Stimulated activated CD4-positive, alpha-beta T cell treated with anti-CD3 and anti-CD28 coated beads, TNF-alpha, amount 100 ng/mL, for 48 hours (primary cell): ENCODE measurements at regions not wholly inside any gene's neighbourhood (a gene's known extent, or its start where the extent isn't known, plus 50 kb on each side); places are given as distances from the start of the nearest gene placed in this dataset.
"Not testable (repeated sequence)": the region's sequence is repeated elsewhere in the genome, so short reads cannot be mapped to it uniquely, and the experiment has no call there.

Experiments used
- DNase-seq, 3 donors: peaks; one replicate each; pipeline ENCODE4 v3.0.0-alpha.2; 2020; ENCODE audit warnings: low read depth in 3 of 3

DNA sequence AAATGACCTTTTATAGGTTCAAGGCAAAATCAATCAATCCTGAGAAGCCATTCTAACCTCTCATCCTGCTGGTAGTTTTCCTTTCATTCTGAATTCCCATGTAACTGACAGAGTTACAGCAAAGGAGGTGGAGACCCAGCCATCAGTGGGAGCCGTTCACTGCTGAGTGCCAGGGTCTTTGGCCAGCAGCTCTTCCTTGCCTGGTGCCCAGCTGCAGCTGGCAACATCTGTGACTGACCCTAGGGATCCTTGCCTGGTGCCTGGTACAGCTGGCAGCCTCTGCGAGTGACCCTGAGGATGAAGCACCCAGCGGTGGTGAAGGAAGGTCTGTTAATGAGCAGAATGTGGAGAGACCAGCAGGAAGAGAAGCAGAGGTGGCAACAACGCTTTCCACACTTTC lies 314.6 kb downstream of the THBS2 start:
- DNase-seq, result no peak

- no peak for DNase-seq
Observed at GRCh38 chr6:168938546-168938945, 315.1 kb downstream of the THBS2 start.

DNA sequence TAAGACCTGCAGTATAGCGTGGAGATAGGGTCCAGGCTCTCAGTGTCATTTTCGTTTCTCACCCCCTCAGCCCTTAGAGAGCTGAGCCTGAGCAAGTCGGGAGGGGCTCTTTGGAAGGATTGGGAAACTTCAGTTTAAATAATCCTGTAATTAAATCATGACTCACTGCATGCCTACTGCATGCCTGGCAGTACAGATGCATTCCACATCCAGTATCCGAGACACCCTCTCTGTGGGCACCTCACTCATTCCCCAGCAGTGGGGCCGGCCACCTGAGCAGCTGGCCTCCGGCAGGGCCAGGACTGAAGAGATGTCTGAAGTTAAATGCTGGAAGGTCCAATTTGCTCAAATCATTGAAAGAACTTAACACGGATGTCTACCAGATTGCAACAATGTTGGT lies 316.6 kb downstream of the THBS2 start:
- no peak for DNase-seq

DNA sequence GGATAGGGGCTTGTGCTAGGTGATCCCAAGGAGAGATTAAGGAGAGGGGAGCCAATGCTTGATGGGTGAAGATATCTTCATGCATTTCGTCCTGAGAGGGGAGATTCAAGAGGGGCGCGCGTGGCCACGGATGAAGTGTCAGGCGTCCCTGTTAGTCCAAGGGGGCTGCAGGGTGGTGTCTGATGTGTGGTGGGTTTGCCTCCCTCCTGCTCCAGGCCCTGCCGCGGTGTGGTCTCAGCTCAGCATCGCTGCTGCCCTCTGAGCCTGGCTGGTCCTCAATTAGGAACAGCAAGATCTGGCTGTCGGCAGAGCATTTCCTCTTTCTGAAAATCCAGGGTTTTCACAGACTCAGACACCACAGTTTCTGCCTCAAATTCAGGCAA lies 318.0 kb downstream of the THBS2 start:
- DNase-seq, result no peak

- no peak for DNase-seq
Observed at GRCh38 chr6:168934660-168935627, 318.7 kb downstream of the THBS2 start.

- not testable (repeated sequence) for DNase-seq
Observed at GRCh38 chr6:168932171-168932570, 321.5 kb downstream of the THBS2 start.

- not testable (repeated sequence) for DNase-seq
Observed at GRCh38 chr6:168931072-168931471, 322.6 kb downstream of the THBS2 start.

DNA sequence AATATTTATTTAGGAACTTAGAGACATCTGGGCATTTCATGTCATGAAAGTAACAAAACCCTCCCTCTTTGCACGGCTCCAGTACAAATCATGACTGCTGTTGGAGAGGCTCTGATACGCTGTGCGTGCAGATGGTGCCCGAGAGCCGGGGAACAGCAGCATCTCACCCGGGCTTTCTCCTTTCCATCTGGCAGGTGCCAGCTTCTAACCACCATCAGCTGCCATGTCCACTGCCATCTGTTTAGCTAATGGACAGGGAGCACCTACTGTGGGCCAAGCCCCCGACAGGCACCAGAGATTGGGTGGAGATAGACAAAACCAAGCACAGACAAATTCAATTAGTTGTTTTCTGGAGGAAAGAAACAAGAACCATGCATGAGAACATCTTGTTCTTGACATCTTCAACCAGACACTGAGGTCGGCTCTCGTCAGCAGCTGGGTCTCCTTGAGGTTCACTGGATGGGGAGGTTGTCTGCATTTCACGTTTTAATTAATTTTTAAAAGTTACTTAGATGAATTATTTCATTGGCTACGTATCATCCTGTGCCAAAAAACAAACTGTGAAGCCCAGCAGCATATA lies 323.7 kb downstream of the THBS2 start:
- DNase-seq, result no peak

- no peak for DNase-seq
Observed at GRCh38 chr6:168928012-168928411, 325.6 kb downstream of the THBS2 start.

GRCh38 chr6:168927026-168927425 lies 326.6 kb downstream of the THBS2 start:
- no peak for DNase-seq

DNA sequence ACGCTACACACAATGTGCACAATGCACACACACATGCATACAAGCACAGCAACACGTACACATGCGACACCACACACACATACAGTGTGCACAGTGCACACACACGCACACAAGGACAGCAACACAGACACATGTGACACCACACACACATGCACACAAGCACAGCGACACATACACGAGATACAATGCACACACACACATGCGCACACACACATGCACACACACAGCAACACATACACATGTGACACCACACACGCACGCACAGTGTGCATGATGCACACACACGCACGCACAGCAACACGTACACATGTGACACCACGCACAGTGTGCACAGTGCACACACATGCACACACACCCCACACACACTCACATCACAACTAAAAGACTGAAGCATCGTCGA lies 327.3 kb downstream of the THBS2 start:
- DNase-seq, result no peak

DNA sequence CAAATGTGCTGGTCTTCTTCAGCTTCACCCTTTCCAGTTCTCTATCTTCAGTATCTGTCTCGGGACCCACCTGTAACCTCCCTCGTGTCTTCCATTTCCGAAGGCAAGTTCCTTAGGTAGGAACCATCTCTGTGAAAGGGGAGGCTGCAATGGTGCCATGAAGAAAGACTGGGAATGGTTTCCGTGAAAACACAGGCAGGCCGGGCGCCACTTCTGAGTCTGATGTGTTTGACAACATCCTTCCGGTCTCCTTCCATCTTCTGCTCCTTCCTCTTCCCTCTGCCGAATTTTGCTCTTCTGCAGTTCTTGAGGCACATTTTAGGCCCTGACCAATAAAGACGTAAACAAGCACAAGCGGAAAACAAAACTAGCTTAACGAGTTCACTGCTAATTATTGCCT lies 328.0 kb downstream of the THBS2 start:
- DNase-seq, result no peak

DNA sequence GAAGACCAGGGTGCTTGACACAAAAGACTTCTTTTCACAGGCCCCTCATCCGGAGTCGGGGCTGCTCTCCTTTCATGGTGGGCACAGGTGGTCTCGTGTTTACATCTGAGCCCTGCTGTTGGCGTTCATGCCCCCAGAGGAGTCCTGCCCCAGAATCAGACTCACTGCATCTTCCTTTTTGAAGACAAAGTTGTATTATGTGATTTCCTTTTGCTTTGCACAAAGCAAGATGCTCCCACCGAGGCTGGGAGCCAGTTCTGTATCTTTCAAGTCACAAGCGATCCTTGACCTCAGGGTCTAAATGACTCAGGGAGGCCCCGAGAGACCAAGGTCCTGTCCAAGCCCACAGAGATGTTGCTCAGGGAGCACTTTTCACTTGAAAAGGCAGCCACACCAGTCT lies 330.5 kb downstream of the THBS2 start:
- no peak for DNase-seq

DNA sequence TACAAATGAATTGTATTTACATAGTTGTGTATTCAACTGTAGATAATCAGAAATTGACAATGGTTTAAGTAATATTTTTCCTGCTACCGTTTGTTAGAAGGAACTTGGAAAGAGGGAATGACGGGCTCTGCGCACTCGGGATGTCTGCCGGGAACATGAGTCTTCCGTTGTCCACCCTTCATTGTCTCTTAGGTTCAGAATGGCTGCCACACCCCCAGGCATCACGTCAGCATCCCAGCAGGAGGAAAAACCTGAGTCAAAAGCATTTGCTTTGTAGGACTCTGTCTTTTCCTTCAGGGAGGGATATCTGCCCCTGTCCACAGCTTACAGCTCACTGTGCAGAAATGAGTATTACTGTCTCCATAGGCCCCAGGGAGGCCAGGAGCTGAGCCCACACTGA lies 331.2 kb downstream of the THBS2 start:
- no peak for DNase-seq

DNA sequence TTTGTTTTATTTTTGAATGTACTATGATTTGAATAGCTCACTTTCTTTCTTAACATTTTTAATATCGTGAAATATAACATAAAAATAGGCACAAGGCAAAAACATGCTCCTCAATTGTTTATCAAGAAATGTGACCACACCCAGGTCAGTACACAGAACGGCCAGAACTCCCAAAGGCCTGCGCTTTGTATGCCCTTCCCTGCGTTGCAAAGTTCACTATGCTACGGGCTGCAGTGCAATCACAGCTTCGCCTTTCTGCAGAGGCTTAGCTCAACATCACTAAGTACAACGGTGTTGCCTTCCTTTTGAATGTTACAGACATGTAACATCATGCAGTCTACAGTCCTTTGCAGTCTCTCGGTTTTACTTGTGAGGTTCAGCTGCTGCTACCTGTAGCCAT lies 333.4 kb downstream of the THBS2 start:
- DNase-seq, result no peak

DNA sequence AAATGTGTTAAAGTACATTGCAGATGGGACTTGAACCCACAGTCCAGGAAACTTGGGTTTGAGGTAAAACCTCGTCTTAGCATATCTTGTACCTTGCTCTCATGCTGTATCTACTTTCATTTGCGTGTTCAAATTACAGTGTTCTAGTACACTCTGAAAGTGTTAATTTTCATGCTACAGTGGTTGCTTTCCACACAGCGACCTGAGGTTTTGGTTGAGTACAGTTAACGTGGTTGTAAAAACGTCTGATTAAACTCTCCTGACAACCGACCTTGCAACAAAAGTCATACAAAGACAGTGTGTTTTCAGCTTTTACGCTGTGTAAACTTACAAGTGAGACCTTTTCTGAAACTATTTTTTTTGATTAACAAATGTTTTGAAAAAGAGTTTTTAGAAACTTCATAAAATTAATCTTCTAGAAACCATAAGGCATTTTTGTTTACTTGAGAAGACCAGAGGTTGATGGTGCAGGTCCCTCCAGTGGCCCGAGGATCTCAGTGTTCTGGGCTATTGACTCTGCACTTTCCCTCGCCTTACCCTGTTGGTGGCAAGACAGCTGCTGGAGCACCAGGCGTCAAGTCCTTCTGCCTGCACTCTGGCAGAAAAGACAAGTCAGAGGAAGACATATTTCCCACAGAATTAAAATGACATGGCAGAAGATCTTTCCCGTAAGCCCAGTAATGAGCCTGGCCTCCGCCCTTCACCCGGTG lies 334.0 kb downstream of the THBS2 start:
- no peak for DNase-seq

GRCh38 chr6:168916576-168917211 lies 337.0 kb downstream of the THBS2 start:
- DNase-seq, result no peak

GRCh38 chr6:168915855-168916254 lies 337.8 kb downstream of the THBS2 start:
- no peak for DNase-seq

GRCh38 chr6:168915242-168915641 lies 338.4 kb downstream of the THBS2 start:
- no peak for DNase-seq

- DNase-seq, result no peak
Observed at GRCh38 chr6:168913866-168914469, 339.7 kb downstream of the THBS2 start.

DNA sequence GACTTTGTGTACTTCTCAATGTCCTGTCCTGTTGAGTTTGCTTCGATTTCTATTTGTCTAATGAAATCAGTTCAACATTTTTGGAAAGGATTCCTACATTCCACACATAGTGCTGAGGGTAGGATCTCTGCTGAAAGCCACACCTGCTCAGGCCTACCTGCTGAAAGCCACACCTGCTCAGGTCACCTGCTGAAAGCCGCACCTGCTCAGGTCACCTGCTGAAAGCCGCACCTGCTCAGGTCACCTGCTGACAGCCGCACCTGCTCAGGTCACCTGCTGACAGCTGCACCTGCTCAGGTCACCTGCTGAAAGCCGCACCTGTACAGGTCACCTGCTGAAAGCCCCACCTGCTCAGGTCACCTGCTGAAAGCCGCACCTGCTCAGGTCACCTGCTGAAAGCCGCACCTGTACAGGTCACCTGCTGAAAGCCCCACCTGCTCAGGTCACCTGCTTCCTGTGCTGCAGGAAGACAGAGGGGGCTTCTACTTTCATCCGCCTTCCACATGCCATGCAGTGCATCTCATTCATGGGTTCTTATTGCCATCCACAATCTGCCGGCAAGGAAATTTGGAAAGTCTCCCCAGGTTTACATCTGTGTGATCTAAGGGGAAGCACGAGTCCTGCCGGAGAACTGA lies 340.3 kb downstream of the THBS2 start:
- DNase-seq, result not testable (repeated sequence)
